Activated CD8-positive, alpha-beta memory T cell treated with anti-CD3 and anti-CD28 coated beads for 1 hour (primary cell): ENCODE measurements at regions not wholly inside any gene's neighbourhood (a gene's known extent, or its start where the extent isn't known, plus 50 kb on each side); places are given as distances from the start of the nearest gene placed in this dataset.

ENCODE experiments used
- DNase-seq, 2 donors: peaks; one replicate each; pipeline ENCODE4 v3.0.0-alpha.2; 2020; ENCODE audit warnings: low read depth in 1 of 2; ENCODE audit errors: extremely low read depth in 1 of 2

GRCh38 chr20:57048027-57048869, 218.2 kb downstream of the BMP7 start:
- DNase-seq, result no peak

GRCh38 chr20:57049296-57049695, 217.1 kb downstream of the BMP7 start:
- no peak for DNase-seq

- no peak for DNase-seq
These were observed 215.3 kb downstream of the BMP7 start for GRCh38 chr20:57051096-57051495.

- no peak for DNase-seq
These were observed 213.4 kb downstream of the BMP7 start for GRCh38 chr20:57053067-57053466.

GRCh38 chr20:57053793-57054552, 212.5 kb downstream of the BMP7 start:
- no peak for DNase-seq

- no peak for DNase-seq
These were observed 211.1 kb downstream of the BMP7 start for GRCh38 chr20:57055345-57055744.

GRCh38 chr20:57056651-57057050, 209.8 kb downstream of the BMP7 start:
- DNase-seq, result no peak

GRCh38 chr20:57059055-57059596, 207.3 kb downstream of the BMP7 start:
- no peak for DNase-seq

GRCh38 chr20:57060407-57061050, 205.9 kb downstream of the BMP7 start:
- DNase-seq, result no peak

GRCh38 chr20:57061051-57061900, 205.2 kb downstream of the BMP7 start:
- DNase-seq, result no peak

- DNase-seq, result no peak
These were observed 204.2 kb downstream of the BMP7 start for GRCh38 chr20:57062241-57062640.

- no peak for DNase-seq
These were observed 203.7 kb downstream of the BMP7 start for GRCh38 chr20:57062696-57063270.

GRCh38 chr20:57064836-57065235, 201.6 kb downstream of the BMP7 start:
- no peak for DNase-seq

- no peak for DNase-seq
These were observed 200.8 kb downstream of the BMP7 start for GRCh38 chr20:57065646-57066045.

GRCh38 chr20:57066126-57066900, 200.1 kb downstream of the BMP7 start:
- no peak for DNase-seq

GRCh38 chr20:57069442-57069841, 197.0 kb downstream of the BMP7 start:
- no peak for DNase-seq

GRCh38 chr20:57070296-57070695, 196.1 kb downstream of the BMP7 start:
- no peak for DNase-seq

- no peak for DNase-seq
These were observed 195.1 kb downstream of the BMP7 start for GRCh38 chr20:57071283-57071731.

- DNase-seq, result no peak
These were observed 194.4 kb downstream of the BMP7 start for GRCh38 chr20:57071954-57072583.
